ENCODE measurements at regions not wholly inside any gene's neighbourhood (a gene's known extent, or its start where the extent isn't known, plus 50 kb on each side); places are given as distances from the start of the nearest gene placed in this dataset.
"Not testable (repeated sequence)": the region's sequence is repeated elsewhere in the genome, so short reads cannot be mapped to it uniquely, and the experiment has no call there.

DNA sequence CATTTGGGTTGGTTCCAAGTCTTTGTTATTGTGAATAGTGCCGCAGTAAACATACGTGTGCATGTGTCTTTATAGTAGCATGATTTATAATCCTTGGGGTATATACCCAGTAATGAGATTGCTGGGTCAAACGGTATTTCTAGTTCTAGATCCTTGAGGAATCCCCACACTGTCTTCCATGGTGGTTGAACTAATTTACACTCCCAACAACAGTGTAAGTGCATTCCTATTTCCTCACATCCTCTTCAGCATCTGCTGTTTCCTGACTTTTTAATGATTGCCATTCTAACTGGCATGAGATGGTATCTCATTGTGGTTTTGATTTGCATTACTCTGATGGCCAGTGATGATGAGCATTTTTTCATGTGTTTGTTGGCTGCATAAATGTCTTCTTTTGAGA lies 580.3 kb upstream of the CLINT1 start:
- ATAC-seq, DNase-seq: not testable (repeated sequence)

DNA sequence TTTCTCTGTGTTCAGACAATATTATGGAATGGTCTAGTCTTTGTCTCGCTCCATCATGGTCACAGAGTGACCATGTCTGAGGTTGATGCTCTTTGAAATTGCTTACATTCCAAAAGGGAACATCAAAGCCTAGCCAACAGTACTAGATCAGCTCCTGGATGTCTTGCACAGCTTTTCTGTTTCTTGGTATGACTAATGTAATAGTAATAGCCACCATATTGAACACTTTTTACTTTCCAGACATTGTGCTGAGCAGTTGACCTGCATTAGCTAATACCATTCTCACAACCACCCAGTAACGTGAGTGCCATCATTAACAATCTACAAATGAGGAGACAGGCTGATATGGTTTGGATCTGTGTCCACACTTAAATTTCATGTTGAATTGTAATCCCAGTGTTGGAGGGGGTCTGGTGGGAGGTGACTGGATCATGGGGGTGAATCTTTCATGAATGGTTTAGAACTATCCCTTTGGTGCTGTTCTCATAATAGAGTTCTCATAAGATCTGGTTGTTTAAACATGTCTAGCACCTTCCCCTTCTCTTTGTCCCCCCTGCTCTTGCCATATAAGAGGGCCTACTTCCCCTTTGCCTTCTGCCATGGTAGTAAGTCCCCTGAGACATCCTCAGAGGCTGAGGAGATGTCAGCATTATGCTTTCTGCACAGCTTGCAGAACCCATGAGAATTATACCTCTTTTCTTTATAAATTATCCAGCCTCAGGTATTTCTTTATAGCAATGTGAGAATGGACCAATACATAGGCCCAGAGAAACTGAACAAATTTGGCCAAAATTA lies 577.5 kb upstream of the CLINT1 start:
- DNase-seq (no peak), ATAC-seq (no peak)

DNA sequence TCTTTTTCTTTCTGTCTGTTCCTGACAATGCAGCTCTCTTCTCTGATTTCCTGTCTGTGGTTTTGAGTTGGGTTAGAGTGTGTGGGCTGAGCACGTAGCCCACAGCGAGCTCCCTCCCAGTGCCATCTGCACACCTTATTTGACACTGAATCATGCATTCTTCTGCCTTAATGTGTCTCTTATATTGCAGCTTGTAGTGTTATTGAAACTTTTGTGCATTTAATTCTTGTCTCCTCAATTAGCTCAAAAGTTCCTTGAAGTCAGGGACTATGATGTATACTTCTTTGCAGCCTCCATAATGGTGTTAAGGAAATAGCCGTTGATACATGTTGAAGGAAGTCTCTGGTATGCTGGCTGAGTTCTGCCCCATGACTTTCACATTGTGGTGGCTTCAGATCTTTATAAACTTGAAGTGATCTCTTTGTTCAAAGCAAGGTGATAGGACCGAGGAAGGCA lies 576.2 kb upstream of the CLINT1 start:
- DNase-seq: peak; percentile 25
- peak; percentile 88 for ATAC-seq

DNA sequence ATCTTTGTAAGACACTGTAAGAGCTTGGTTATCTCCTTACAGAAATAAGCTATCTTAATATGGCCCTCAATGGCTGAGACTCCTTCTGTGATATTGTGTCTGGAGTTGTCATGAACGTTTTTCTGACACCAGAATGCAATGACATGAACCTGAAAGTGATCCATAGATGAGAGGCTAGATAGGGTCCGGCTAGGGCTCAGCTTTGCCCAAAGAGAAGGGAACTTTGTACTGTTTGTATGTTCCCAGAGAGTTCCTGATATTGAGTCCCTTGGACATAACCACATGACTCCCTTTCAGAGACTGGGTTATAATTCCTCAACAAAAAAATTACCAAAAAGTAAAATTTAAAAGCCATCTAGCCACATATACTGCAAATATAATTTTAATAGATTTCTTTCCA lies 575.8 kb upstream of the CLINT1 start:
- peak; percentile 7 for ATAC-seq
- no peak for DNase-seq

DNA sequence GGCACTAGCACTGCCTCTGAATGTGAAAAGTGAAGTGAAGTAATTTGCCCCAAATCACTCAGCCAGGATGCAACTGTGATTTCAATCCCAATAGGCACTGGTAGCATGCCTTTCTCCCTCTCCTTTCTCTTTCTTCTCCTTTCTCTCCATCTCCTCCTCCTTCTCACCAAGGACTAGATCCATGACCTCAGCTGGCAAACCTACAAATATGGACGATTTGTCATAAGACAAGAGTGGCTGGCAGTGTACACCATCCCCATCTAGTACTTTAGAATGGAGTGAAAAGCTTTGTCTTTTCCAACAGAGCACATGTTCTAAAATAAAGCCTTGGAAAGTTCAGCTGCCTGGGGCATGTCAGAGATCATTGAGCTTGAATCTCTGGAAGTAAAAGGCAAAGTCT lies 574.7 kb upstream of the CLINT1 start:
- DNase-seq (no peak), ATAC-seq (no peak)

DNA sequence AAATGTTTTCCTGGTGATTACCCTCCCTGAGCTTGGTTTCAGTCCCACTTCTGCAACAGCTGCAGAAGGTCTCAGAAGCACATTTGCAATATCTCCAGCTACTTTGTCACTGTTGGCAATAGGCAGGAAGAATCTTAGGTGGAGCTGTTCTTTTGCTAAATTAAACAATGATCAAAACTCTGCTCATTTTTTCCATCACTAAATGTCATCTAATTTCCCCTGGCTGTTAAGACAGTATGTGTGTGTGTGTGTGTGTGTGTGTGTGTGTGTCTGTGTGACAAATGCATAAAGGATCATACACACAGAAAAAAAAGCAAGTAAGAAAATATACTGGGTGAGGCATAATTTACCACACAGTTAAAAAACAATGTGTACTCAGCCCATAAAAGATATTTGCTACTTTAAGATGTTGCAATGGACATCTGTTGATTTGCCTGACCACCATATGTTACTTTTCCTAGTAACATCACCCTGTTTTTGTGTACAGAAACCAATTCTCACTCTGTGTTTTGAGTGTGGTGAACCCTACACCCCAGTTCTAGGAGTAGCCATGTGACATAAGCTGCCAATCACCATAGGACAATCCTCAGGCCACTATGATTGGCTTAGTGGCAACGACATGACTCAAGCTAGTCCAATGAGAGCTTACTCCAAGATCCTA lies 572.6 kb upstream of the CLINT1 start:
- DNase-seq: no peak
- no peak for ATAC-seq

DNA sequence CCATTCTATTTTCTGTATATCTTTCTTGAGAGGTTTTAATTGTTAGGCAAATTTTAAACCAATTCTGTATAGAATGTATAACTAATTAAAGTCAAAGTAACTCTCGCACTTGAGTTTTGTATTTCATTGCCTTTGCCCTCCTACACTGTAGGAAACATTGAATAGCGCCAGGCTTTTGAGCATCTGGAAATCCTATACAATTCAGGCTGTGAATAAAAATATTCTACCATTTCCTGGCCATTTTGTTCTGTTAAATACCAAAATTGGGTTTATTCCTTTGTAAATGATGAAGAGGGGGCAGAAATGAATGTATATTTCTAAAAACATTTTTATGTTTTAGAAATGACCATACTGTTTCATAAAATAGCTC lies 571.8 kb upstream of the CLINT1 start:
- DNase-seq (no peak), ATAC-seq (no peak)

DNA sequence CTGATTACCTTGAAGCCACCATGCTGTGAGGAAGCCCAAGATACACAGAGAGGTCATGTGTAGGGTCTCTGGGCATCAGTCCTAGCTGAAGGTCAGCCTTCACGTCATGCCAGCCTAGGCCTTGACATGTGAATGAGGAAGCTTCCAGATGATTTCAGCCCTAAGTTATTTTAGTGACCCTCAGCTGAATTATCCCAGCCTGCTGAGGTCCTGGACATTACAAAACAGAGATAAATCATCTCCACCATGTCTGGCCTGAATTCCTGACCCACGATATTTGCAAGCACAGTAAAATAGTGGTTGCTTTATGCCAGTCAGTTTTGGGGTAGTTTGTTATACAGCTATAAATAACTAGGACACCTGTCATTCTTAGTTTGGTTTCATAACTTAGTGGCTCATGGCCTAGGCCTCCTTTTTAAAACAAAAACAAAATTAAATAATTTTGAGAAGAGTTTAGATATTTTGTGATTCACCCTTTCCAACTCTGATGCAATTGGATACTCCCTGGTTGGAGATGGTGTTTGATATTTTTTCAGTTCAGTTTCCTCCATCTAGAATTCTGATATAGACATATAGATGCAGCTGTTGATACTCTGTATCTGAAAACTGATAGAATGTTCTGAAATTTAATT lies 571.3 kb upstream of the CLINT1 start:
- ATAC-seq (no peak), DNase-seq (no peak)

DNA sequence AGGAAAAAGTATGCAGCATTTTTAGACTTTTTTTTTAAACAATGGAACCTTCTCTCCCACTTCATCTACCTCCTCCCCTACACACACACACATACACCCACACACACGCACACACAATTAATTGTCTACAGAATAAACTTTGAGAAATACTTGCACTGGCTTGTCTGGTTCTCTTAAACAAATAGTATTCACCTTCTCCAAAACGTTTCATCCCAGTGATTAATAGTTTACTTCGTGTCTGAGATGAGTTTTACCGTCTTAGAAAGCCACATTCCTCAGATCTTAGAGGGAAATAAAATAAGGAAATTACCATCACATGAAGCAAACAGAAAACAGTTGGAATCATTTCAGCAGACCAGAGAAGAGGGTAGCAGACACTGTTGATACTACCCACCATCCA lies 570.6 kb upstream of the CLINT1 start:
- no peak for ATAC-seq
- no peak for DNase-seq

DNA sequence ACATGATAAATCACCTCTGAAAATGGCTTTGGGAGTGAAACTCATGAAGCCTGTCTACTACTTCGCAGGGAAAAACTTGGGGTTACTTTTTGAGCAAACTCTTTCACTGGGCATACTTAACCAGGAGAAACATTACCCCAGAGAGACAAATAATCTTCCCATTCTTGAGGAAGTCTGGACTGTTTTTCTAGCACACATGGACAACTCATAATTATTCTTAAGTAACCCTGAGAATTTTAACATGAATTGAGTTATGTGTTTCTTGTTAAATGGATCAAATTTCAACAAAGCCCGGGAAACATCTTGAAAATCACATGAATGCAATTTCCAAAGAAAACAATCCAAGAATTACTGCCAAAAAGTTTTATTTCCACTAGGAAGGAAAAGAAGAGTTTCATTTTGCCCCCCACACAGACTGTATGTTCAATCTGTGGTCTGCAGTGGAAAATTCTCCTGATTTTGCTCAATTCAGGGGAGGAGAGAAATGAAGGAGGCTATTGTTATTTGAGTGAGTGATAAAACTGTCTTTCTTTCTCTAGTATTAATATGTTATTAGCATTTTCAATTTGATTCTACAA lies 564.8 kb upstream of the CLINT1 start:
- ATAC-seq (no peak), DNase-seq (no peak)

DNA sequence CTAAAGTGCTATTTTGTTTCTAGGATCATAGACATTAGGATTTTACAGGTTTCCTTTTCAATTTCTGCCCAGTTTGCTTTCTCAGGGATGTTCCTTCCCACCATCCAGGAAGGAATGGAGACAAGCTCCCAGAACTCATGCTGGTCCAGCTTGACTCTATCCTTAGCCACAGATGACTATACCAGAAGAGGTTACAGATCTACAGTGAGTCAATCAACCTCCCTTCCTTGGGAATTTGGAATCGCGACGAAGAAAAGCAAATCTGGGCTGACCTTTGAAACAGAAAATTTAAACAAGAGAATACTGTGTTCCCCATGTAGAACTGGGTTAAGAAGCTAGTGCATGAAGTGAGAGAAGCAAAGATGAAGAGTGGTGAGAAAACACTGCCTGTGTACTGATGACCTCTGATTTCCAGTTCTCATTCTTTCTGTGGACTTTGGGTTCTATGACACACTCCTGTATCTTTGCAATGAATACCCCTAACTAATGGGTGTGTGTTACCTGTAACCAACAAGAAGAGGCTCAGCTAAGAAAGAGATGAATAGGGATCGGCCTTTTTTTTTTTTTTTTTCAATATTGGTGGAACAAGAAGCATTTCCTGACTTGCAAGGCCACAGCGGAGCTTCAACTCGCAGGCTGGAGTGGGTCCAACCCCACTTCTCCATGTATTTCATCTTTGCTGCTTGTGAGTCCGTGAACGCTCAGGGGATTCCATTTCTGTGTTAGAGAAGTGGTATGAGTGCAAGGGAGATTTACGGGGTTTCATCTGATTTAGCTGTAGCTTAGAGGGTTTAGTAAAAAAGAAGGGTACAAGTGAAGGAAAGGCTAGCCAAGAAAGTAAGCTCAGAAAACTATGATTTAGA lies 563.9 kb upstream of the CLINT1 start:
- ATAC-seq: no peak
- no peak for DNase-seq

DNA sequence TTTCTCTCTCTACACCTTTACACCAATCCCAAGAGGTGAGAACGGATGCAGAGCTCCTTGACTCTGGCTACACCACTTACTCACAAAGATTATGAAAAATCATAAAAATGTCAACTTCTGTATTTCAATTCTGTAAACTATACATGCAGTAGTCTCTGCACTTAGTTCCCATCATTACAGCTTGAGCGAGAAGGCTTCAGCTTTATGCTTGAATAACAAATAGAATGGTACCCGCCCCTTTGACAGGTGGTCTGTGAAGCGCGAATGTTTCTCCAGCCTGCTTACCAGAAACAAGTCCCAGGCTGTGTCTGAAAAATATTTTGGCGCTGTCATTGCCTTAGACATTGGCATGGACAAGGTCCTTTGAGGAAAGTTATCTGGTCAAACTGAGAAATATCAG lies 562.4 kb upstream of the CLINT1 start:
- DNase-seq (no peak), ATAC-seq (no peak)

DNA sequence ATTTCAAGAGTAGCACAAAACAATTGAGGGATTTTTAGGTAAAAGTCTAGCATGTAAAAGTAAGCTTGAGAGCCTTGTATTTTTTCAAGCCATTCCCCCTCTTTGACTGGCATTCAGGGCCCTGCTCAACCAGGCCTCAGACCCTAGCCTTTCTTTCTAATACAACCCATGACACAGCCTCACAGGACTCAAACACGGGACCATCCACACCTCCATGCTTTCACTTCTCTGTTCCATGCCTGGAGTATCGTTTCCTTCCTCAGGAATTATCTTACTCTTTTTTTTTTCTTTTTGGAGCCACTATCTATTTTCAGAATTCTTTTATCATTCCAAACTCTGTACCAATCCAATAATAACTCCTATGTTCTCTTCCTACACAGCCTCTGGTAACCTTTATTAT lies 560.2 kb upstream of the CLINT1 start:
- ATAC-seq: no peak
- DNase-seq: no peak

DNA sequence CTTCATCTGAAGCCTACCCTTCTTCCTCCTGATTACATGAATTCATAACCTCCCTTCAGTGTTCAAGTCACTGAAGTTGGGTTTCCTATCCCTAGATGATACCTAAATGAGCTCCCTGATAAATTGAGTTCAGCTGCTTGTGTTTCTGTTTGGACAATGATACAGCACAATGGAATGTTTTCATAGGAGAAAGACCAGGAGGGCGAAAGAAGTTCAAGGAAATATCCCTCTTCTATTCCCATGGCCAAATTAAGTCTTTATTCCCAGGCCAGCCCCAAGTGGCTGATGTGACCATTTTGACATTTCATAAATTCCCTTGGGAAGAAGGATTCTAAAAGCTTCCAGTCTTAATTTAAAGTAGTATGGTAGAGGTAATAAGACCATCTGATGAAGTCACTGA lies 555.8 kb upstream of the CLINT1 start:
- no peak for ATAC-seq
- DNase-seq: no peak

DNA sequence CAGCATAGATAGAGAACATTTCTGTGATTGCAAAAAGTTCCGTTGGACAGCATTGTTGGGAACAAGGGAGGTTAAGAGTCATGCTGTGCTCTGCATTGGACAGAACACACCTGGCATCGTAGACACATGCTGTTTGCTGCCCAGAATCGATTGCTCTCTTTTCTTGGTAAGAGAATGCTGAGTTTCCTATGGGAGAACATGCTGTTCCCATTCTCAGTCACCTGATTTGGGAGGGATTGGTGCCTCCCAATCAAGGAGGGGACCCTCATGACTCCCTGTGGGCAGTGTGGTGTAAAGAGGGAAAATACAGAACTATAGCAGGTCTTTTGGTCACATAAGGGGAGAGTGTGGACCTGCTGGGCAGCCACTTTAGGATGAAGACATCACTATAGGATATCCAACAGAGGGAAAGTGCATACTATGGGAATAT lies 555.4 kb upstream of the CLINT1 start:
- no peak for DNase-seq
- ATAC-seq: no peak

DNA sequence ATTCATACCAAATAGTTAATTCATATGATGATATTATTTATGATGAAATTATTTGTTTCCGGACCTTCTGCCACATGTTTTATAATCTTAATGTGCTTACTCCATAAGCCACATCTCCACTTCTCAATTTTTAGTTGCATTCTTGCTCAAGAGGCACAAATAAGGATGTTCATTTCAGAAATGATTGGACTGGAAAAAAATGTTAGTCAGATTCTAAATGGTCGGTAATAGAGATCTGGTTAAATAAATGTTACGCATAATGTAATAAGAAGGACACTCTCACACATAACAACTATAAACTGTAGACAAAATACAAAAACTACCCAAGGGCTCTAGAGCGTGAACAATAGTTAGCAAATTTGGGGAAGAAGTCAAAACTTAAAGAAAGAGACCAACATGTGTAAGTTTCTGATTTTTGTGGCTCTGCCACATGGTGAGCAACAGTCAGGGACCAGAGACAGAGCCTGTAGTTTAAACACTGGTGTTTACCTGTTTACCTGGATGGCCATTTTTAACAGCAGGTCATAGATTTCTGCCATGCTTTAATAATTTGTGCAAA lies 554.3 kb upstream of the CLINT1 start:
- no peak for ATAC-seq

DNA sequence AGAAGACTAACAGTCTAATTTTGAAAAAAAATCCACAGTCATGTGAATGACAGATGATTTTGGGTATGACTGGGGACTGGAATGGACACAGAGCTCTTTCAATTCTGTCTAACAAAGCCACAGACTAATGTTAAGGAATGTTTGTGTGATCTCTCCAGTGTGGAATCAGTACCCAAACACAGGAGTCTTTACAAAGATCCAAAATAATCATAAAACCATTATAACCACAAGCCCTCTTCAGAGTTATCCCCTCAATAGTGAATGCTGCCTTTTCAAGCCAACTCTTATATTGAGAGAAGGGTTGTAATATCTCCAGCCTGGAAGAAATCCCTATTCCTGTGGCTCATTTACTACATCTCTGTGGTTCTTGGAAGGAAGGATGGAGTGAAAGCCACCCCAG lies 552.0 kb upstream of the CLINT1 start:
- no peak for DNase-seq

More for the DNA sequence above, 554.3 kb upstream of the CLINT1 start:
- no peak for DNase-seq

DNA sequence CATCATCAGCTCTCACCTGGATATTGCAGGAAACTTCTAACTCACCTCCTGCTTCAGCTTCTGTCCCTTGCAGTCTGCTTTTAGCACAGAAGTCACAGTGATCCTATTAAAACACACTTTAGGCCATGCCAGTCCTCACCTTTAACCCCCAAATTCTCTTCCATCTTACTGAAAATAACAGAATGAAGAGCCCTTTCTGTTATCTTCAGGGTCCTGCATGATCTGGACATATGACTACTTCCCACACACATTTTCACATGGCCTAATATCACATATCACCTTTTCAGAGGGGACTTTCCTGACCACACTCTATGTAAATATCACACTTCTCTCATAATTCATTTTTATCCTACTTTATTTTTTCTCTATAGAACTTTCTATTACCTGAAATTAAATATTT lies 550.6 kb upstream of the CLINT1 start:
- DNase-seq (no peak), ATAC-seq (no peak)

More for the DNA sequence above, 552.0 kb upstream of the CLINT1 start:
- ATAC-seq: no peak

DNA sequence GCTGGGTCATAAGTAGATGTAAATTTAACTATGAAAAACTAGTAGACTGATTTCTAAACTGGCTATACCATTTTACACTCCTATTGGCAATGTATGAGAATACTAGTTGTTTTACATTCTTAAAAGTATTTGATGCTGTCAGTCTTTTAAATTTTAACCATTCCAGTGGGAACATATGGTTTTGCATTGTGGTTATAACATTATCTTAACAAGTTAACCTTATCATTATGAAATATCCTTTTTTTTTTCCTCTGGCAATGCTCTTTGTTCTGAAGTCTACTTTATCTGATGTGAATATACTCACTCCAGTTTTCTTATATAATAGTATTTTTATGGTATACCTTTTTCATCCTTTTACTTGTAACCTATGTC lies 548.9 kb upstream of the CLINT1 start:
- no peak for ATAC-seq
- DNase-seq: no peak

DNA sequence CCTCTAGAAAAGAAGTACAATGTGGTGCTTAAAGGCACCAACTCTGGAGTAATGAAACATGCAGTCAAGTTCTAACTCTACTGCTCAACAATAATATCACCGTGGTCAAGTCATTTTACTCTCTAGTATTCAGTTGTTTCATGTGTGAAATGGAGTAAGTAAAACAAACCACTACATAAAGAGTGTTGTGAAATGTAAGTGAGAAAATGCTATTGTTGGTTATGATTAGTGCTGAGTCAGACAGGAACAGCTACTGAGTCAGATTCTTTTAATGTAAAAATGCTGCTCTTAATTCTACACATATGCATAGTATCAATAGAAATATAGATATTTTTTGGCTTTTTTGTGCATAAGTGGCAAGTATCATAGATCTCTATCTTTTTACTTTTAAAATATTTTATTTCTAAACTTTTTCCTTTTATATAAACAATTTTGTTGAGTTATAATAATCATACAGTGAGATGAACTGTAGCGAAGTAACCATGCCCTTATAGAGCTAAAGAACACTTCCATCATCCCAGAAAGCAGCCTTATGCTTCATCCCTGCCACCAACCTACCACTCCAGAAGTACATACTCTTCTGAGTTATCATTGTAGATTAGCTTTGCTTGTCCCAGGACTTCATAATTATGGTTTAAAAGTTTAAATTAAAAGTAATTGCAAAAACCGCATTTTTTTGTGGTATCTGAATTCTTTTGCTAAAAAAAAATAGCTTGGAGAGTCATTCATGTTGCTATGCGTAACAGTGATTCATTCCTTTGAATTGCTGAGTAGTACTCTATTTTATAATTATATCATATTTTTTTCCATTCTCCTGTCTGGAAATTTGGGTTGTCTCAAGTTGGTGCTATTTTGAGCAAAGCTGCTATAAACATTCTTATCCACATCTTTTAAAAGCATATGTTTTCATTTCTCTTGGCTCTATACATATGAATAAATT lies 548.2 kb upstream of the CLINT1 start:
- ATAC-seq (no peak), DNase-seq (no peak)

Measured in stimulated activated naive CD8-positive, alpha-beta T cell treated with anti-CD3 and anti-CD28 coated beads, Interleukin-15, Interleukin-2, amounts not matched to agents 100 U/mL and 50 U/mL, for 24 hours (primary cell).